ENCODE measurements at regions not wholly inside any gene's neighbourhood (a gene's known extent, or its start where the extent isn't known, plus 50 kb on each side); places are given as distances from the start of the nearest gene placed in this dataset.

DNA sequence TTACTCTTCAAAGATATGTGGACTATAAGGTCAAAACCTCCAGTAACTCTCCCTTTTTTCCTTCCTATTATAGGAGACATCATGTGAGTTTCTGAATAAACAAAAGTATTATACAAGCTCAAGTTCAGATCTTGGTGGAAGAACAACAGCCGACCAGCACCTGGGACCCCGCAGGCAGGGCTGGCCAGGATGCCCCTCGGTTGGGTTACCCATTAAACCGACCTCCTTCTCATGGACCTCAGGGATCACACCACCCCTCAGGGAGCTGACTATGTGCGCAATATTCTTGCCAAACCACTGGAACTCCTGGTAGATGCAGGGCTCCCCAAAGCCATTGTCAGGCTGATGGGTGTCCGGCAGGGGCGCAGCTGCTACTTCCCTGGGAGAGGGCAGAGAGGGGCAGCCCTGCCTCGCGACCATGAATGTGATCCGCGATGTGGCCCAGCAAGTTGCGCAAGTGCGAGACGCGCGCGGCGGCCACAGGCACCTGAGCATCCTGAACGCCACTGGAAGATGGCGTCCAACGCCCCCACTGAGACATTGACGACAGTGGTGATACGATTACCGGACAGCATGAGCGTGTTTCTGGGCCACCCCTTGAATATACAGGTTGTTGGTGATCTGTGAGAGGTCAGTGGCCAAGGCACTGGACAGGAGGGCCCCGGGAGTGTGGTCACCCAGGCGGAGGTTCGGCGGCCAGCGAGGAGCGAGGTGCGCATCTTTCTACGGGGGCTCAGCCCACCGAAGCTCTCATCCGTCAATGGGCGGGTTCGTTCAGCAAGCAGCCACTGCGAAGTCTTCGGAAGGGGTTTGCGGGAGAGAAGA is 161.3 kb downstream of the IPMK start:
- Histone ChIP-seq H3K27me3 (ENCODE audit: insufficient read depth, low read length, poor library complexity, severe bottlenecking) (no peaks in the 10 kb centered on the region), H3F3A (ENCODE audit: low read depth) (no peaks in the 10 kb centered on the region), H3K4me1 (ENCODE audit: insufficient read depth, low read length, poor library complexity, severe bottlenecking) (no peaks in the 10 kb centered on the region), H3K9me3 (ENCODE audit: insufficient read depth, low read depth, low read length) (no peaks in the 10 kb centered on the region), H3K36me3 (ENCODE audit: insufficient read depth, low read length) (no peaks in the 10 kb centered on the region), H3K79me2 (ENCODE audit: insufficient read depth, low read length) (no peaks in the 10 kb centered on the region), H3K4me2 (ENCODE audit: low read depth, low read length, poor library complexity, severe bottlenecking) (no peak overlapping the region), H4K20me1 (ENCODE audit: insufficient read depth, low read length, poor library complexity, severe bottlenecking) (no peaks in the 10 kb centered on the region), H3K4me3 (ENCODE audit: low read length, poor library complexity, severe bottlenecking) (no peak overlapping the region), H3K9ac (ENCODE audit: low read depth, low read length, poor library complexity, severe bottlenecking) (no peak overlapping the region), H3K9me2 (replicated peaks; ENCODE audit: low read depth, low read length) (no peaks in the 10 kb centered on the region), H2AFZ (ENCODE audit: low read length) (no peak overlapping the region)
- no peak for TF ChIP-seq CTCF (conservative IDR thresholded peaks at IDR 0.05; ENCODE audit: low read length)
- TF ChIP-seq EZH2phosphoT487 (IDR thresholded peaks at IDR 0.05; ENCODE audit: borderline replicate concordance), result no peak

GRCh38 chr10:58104351-58104751 is 163.3 kb downstream of the IPMK start:
- H3K36me3 ChIP-seq (ENCODE audit: insufficient read depth, low read length), result no peaks in the 10 kb centered on the region
- no peak overlapping the region for H3K9ac ChIP-seq (ENCODE audit: low read depth, low read length, poor library complexity, severe bottlenecking)
- no peak overlapping the region for H2AFZ ChIP-seq (ENCODE audit: low read length)
- H3K4me2 ChIP-seq (ENCODE audit: low read depth, low read length, poor library complexity, severe bottlenecking), result no peak overlapping the region
- TF ChIP-seq EZH2phosphoT487 (IDR thresholded peaks at IDR 0.05; ENCODE audit: borderline replicate concordance) (no peak), CTCF (conservative IDR thresholded peaks at IDR 0.05; ENCODE audit: low read length) (no peak)
- no peaks in the 10 kb centered on the region for H3K4me1 ChIP-seq (ENCODE audit: insufficient read depth, low read length, poor library complexity, severe bottlenecking)
- H3K9me3 ChIP-seq (ENCODE audit: insufficient read depth, low read depth, low read length), result no peaks in the 10 kb centered on the region
- H3F3A ChIP-seq (ENCODE audit: low read depth), result no peaks in the 10 kb centered on the region
- no peaks in the 10 kb centered on the region for H3K79me2 ChIP-seq (ENCODE audit: insufficient read depth, low read length)
- no peaks in the 10 kb centered on the region for H3K27me3 ChIP-seq (ENCODE audit: insufficient read depth, low read length, poor library complexity, severe bottlenecking)
- H3K4me3 ChIP-seq (ENCODE audit: low read length, poor library complexity, severe bottlenecking), result no peak overlapping the region
- no peaks in the 10 kb centered on the region for H4K20me1 ChIP-seq (ENCODE audit: insufficient read depth, low read length, poor library complexity, severe bottlenecking)
- H3K9me2 ChIP-seq (replicated peaks; ENCODE audit: low read depth, low read length), result no peaks in the 10 kb centered on the region

DNA sequence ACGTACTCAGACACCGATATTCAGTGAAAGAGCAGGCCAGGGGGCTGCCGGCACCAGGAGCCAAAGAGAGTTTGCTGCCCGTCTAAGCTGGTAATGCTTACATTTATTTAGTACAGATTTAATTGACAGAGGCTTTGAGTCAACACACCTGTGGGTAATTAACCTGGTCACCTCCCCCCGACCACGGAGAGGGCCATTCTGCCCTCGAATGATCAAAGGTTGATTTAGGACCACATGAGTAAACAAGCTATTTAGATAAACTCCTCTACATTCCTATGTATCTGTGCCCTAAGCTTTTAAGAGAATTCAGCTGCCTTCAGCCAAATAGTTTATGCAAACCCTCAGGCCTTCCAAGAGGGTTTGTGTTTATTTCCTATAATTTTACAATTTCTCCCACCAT is 164.8 kb downstream of the IPMK start:
- no peaks in the 10 kb centered on the region for H3K79me2 ChIP-seq (ENCODE audit: insufficient read depth, low read length)
- no peaks in the 10 kb centered on the region for H3K9me2 ChIP-seq (replicated peaks; ENCODE audit: low read depth, low read length)
- no peak overlapping the region for H2AFZ ChIP-seq (ENCODE audit: low read length)
- no peaks in the 10 kb centered on the region for H3K36me3 ChIP-seq (ENCODE audit: insufficient read depth, low read length)
- H3K4me1 ChIP-seq (ENCODE audit: insufficient read depth, low read length, poor library complexity, severe bottlenecking), result no peaks in the 10 kb centered on the region
- no peaks in the 10 kb centered on the region for H3K27me3 ChIP-seq (ENCODE audit: insufficient read depth, low read length, poor library complexity, severe bottlenecking)
- H3K4me2 ChIP-seq (ENCODE audit: low read depth, low read length, poor library complexity, severe bottlenecking), result no peak overlapping the region
- no peak overlapping the region for H3K9ac ChIP-seq (ENCODE audit: low read depth, low read length, poor library complexity, severe bottlenecking)
- H3K4me3 ChIP-seq (ENCODE audit: low read length, poor library complexity, severe bottlenecking), result no peak overlapping the region
- TF ChIP-seq CTCF (conservative IDR thresholded peaks at IDR 0.05; ENCODE audit: low read length) (no peak), EZH2phosphoT487 (IDR thresholded peaks at IDR 0.05; ENCODE audit: borderline replicate concordance) (no peak)
- H4K20me1 ChIP-seq (ENCODE audit: insufficient read depth, low read length, poor library complexity, severe bottlenecking), result no peaks in the 10 kb centered on the region
- no peaks in the 10 kb centered on the region for H3F3A ChIP-seq (ENCODE audit: low read depth)
- no peaks in the 10 kb centered on the region for H3K9me3 ChIP-seq (ENCODE audit: insufficient read depth, low read depth, low read length)
